ENCODE measurements at regions not wholly inside any gene's neighbourhood (a gene's known extent, or its start where the extent isn't known, plus 50 kb on each side); places are given as distances from the start of the nearest gene placed in this dataset.
"Not testable (repeated sequence)": the region's sequence is repeated elsewhere in the genome, so short reads cannot be mapped to it uniquely, and the experiment has no call there.

GRCh38 chr16:13631213-13631767 is 288.7 kb upstream of the ERCC4 start:
- DNase-seq (ENCODE audit: low read depth), result no peak

DNA sequence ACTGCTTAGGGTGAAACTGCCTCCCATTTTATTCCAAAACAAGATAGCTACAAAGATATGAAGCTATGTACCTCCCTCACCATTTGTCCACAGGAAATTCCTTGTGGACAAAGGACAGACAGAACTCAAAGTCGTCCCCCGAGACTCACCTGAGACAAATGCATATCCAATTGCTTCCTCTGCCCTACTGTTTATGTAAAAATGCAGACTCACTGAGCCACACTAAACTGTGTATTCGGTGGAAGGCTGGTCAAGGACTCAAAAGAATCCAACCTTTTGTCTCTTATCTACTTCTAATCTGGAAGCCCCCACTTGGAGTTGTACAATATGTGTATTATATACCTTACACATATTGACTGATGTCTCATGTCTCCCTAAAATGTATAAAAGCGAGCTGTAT is 288.0 kb upstream of the ERCC4 start:
- DNase-seq (ENCODE audit: low read depth), result no peak

DNA sequence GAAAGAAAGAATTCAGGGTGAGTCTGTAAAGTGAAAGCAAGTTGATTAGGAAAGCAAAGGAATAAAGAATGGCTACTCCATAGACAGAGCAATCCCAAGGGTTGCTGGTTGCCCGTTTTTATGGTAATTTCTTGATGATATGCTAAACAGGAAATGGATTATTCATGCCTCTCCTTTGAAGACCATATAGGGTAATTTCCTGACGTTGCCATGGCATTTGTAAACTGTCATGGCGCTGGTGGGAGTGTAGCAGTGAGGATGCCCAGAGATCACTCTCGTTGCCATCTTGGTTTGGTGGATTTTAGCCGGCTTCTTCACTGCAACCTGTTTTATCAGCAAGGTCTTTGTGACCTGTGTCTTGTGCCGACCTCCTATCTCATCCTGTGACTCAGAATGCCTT is 287.4 kb upstream of the ERCC4 start:
- not testable (repeated sequence) for DNase-seq (ENCODE audit: low read depth)

DNA sequence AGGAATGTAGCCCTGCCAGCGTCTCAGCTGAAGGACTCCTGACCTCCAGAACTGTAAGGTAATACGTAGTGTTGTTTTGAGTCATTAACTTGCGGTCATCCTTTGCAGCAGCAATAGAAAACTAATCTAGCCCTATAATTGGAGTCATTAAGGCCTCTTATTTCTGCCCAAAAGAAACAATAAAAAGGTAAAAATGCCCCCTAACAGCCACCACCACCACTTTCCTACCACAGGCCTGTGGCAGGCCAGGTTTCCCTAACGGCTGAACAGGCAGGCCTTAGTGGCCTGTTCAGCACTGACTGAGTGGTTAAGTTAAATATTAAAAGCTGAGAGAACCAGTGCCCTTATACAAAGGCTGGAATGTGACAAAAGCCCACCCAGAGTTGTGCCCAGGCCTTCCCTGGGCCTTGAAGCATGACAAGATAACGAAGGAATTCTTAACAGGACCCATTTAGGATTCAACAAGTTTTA is 286.5 kb upstream of the ERCC4 start:
- DNase-seq (ENCODE audit: low read depth), result no peak

DNA sequence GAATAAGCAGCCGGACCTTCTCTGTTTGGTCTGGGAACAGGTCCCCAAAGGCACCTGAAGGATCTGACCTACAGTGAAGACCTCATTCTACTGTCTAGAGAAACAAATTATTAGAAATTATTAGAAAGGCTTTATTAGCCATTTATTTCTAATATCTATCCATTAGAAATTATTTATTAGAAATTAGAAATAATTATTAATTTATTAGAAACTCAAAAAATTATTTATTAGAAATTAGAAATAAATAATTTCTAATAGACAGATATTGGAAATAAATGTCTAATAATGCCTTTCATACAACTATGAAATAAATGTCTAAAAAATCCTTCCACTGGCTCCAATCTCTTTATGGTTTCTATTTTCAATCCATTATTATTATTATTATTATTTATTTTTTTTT is 285.7 kb upstream of the ERCC4 start:
- DNase-seq (ENCODE audit: low read depth), result no peak

DNA sequence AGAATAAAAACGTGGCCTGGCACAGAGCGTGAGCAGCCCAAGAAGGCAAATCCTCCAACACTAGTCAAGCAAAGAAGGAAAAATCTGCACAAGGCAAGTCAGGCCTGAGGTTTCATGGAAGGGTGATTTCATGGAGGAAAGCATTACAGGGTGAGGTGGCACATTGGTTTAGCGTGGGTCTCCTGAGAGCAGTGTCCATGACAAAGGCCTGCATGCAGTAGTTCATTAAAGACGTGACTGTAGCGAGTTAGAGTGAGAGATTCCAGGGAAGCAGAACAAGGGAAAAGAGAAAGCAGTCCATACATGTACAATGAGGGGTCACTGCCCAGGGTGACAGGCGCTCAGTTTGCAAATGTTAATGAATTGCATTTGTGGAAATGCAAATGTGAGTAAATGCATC is 285.0 kb upstream of the ERCC4 start:
- DNase-seq (ENCODE audit: low read depth), result no peak

- no peak for DNase-seq (ENCODE audit: low read depth)
Observed at GRCh38 chr16:13638218-13638617, 281.7 kb upstream of the ERCC4 start.

DNA sequence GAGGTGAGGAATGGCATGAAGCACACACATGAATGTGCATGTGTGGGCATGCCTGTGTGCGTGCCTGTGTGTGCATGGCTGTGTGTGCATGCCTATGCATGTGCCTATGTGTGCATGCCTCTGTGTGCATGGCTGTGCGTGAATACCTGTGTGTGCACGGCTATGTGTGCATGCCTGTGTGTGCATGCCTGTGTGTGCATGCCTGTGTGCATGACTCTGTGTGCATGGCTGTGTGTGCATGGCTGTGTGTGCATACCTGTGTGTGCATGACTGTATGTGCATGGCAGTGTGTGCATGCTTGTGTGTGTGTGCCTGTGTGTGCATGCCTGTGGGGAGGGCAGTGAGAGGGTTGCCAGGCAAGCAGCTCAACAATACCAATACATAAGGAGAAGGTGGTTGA is 276.5 kb upstream of the ERCC4 start:
- no peak for DNase-seq (ENCODE audit: low read depth)

- DNase-seq (ENCODE audit: low read depth), result no peak
Observed at GRCh38 chr16:13645601-13646245, 274.2 kb upstream of the ERCC4 start.

GRCh38 chr16:13660807-13661206 is 259.1 kb upstream of the ERCC4 start:
- DNase-seq (ENCODE audit: low read depth), result no peak

DNA sequence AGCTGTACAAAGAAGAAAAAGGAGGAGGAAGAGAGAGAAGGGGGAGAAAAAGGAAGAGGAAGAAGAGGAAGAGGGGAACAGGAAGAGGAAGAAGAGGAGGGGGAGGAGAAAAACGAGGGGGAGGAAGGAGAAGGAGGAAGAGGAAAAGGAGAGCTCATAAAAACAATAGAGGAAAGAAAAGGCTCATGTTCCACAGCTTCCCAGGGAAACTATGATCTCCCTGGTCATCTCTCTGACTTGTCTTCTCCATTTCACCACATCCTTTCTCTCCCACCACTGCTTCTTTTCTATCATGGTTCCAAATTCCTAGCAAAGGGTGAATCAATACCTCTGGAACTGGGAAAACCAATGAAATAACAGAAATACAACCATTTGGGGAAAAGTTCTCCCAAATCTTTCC is 254.1 kb upstream of the ERCC4 start:
- no peak for DNase-seq (ENCODE audit: low read depth)

- DNase-seq (ENCODE audit: low read depth), result no peak
Observed at GRCh38 chr16:13672196-13672595, 247.8 kb upstream of the ERCC4 start.

DNA sequence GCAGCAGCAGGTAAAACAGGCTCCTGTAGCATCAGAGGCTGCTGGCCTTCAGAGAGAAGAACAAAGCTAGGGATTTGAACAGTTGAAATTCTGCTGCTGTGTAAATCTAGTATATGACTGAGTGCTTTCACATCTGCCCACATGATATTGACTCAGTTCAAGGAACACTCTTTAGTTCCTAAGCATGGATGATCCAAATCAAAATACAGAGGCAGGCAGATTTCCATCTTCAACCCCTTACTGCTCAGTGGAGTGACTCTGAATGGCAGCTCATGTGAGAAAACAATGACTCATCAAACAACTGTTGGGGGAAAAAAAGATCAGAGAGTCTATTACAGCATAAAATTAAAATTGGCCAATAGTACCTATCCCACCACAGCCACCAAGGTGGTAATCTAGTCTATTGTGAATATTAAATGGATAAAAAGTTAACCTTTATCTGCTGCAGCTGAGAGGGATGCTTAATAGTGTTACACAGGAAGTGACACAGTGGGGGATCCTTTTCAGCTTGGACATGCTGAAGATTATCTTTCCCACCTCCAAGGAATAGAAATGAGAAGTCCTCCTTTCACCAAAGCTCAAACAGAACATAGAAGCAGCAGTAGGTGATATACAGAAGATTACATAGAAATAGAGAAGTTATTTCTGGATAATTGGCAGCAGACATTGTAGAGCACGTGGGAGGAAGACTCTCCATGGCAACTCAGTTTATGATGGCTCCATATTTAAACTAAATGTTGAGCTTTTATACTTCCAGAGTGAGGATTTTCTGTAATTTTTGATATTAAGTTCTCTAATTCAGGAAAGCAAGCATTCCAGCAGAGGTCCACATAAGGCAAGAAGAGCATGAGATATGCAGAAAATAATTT is 239.7 kb upstream of the ERCC4 start:
- no peak for DNase-seq (ENCODE audit: low read depth)

DNA sequence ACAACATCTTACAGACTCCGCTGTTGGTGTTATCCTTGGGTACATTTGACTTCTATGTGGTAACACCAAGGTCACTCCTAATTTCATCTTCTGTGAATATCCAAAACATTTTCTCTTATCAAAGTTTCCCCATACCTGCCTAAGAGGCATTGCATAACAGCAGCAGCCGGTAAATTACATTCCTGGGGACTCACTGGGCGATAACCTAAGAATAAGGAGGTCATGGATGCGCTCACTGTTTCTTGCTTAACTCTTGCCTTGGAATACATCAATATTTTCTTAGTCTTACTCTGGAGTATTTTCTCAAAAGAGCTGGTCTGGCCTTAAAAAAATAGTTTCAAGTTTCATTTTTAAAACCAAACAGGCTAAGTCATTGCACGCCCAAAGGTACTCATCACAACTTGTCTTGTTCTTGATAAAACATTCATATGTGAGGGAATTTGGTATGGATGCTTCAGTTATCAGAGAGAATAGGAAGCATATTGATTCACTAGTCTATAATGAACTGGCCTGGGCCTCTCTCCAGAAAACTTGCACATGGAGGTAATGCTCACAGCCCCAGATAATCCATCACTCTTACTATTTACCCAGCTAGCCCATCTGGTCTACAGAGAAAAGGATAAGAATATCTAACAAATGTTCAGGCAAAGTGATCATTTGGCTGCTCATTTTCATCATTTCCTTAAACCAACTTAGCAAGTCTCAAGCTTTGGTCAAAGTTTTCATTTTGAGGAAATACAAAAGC is 235.0 kb upstream of the ERCC4 start:
- no peak for DNase-seq (ENCODE audit: low read depth)

GRCh38 chr16:13696017-13696416 is 223.9 kb upstream of the ERCC4 start:
- DNase-seq (ENCODE audit: low read depth), result no peak

- no peak for DNase-seq (ENCODE audit: low read depth)
Observed at GRCh38 chr16:13697013-13697412, 222.9 kb upstream of the ERCC4 start.

DNA sequence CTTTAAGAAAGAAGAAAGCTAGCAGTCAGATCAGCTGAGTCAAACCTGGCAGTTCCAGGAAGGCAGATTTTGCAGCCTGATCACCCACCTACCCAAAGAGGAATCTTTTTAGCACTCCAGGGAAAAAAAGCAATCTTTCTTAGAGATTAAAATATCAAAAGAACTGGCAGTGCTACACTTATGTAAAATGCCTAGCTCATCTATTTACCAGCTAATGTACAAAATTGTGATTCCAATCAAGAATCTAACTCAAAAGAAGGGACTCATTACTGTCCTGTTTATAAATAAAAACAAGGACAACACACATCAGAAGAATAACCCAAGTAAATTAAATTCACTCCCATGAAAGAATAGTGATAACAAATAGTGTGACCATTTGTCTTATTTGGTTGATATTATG is 222.4 kb upstream of the ERCC4 start:
- DNase-seq (ENCODE audit: low read depth), result no peak

DNA sequence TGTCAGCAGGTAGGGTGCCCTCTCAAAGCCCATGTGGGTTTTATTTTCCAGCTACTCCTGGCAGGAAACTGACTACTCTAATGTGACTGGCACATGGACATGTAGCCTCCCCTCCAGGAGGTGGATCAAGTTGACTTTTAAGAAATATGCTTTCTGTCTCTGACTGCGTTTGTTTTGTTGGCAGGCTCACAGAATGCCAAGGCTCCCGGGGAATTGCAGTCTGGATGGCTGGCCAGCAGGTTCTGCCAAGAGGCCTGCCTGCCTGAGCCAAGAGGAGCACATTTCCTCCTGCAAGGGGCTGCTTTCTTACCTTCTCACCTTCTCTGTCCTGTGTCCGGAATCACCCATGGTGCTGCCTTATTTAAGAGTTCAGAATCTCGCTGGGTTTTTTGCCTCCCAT is 217.3 kb upstream of the ERCC4 start:
- DNase-seq (ENCODE audit: low read depth), result no peak

DNA sequence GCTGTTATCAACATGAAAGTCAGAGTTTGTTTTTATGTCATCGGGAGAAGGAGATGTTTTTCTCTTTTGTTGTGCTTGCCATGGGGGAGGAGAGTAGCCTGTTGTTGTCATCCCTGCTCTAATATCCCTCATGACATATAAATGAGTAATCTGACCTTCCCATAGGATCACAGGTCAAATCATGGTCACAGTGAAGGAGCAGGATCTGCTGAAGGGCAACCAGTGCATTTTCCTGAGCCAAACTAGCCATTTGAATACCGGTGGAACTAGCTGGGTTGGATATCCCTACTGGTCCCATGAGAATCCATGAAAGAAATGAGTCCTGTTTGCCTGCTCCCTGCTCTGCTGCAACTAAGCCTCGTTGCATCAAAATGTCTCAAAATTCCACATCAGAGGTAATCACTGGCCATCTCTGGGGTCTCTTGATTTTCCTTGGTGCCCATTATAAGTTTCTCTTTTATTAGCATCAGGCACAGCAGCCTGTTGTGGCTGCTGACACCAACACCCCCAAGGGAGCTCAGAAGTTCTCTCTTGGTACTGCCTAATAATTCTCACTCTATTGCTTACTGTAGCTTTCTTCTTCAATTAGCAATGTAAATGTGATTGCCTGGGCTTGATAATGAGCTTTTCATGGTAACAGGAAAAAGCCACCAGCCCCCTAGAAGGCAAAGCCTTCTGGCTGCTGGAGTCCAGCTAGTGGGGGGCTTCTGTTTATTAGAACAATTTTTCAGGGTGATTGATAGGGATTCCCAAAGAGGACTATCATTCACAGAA is 211.4 kb upstream of the ERCC4 start:
- no peak for DNase-seq (ENCODE audit: low read depth)

- no peak for DNase-seq (ENCODE audit: low read depth)
Observed at GRCh38 chr16:13718748-13719147, 201.2 kb upstream of the ERCC4 start.

DNA sequence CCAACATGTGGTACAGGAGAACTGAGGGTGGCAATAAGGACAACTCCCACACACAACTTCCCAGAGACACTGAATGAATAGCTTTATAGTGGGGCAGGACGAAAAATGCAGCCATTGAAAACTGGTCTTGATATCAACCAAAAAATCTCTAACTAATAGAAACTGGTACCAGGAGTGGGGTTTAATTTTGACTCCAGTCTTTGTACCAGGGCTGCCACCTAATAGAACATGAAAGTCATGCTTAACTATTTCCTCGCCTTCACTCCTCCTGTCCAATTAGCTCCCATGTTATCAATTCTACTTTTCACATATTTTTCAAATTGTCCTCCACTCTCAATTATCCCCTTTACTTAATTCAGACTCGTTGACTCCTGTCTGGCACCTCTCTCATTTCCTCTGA is 192.0 kb upstream of the ERCC4 start:
- no peak for DNase-seq (ENCODE audit: low read depth)

DNA sequence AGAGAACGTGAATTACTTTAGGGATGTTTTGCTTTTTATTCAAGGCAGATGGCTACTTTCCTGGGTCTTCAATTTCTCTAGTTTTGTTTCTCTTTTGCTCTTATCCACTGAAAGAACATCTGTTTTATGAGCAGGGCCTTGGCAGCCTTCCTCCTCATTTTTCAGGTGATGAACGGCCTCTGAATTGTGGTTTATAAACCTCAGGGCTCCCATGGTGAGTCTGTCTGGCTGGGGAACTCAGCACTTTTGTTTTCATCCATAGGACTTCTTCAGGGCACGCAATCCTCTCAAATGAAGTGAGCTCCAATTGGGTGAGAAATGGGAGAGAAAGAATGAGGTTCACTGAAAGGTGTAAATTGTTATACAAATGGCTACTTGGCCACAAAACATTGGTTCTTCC is 186.4 kb upstream of the ERCC4 start:
- no peak for DNase-seq (ENCODE audit: low read depth)
